ENCODE measurements at regions not wholly inside any gene's neighbourhood (a gene's known extent, or its start where the extent isn't known, plus 50 kb on each side); places are given as distances from the start of the nearest gene placed in this dataset.

- WGBS, result 74% methylated on average over 10 of the region's 10 CpGs
- no peaks in the 10 kb centered on the region for H3K4me1 ChIP-seq (ENCODE audit: control insufficient read depth, insufficient read depth, low read length)
- H3K9me3 ChIP-seq (ENCODE audit: control insufficient read depth, low read length), result no peaks in the 10 kb centered on the region
- H3K27ac ChIP-seq (ENCODE audit: low read length), result no peak overlapping the region
- intact Hi-C loops (cut with DNase I), result no loop called here
- no peak for ATAC-seq
- H3K27me3 ChIP-seq (ENCODE audit: control insufficient read depth, insufficient read depth), result no peaks in the 10 kb centered on the region
- no peak for DNase-seq
- H3K4me3 ChIP-seq (ENCODE audit: low read length), result no peak overlapping the region
These were observed 146.8 kb downstream of the BARX1 start for GRCh38 chr9:93808115-93809029.

GRCh38 chr9:93807166-93808074 is 147.7 kb downstream of the BARX1 start:
- Histone ChIP-seq H3K4me3 (ENCODE audit: low read length) (no peak overlapping the region), H3K27ac (ENCODE audit: low read length) (no peak overlapping the region), H3K4me1 (ENCODE audit: control insufficient read depth, insufficient read depth, low read length) (no peaks in the 10 kb centered on the region), H3K9me3 (ENCODE audit: control insufficient read depth, low read length) (no peaks in the 10 kb centered on the region), H3K27me3 (ENCODE audit: control insufficient read depth, insufficient read depth) (no peaks in the 10 kb centered on the region)
- no peak for DNase-seq
- WGBS, result 71% methylated on average over 14 of the region's 14 CpGs
- intact Hi-C loops (cut with DNase I), result no loop called here
- no peak for ATAC-seq

- Histone ChIP-seq H3K9me3 (ENCODE audit: control insufficient read depth, low read length) (no peaks in the 10 kb centered on the region), H3K4me3 (ENCODE audit: low read length) (no peak overlapping the region), H3K27ac (ENCODE audit: low read length) (no peak overlapping the region), H3K27me3 (ENCODE audit: control insufficient read depth, insufficient read depth) (no peaks in the 10 kb centered on the region), H3K4me1 (ENCODE audit: control insufficient read depth, insufficient read depth, low read length) (no peaks in the 10 kb centered on the region)
- intact Hi-C loops (cut with DNase I), result no loop called here
- ATAC-seq (no peak), DNase-seq (no peak)
- 65% methylated on average over 7 of the region's 7 CpGs for WGBS
These were observed 153.4 kb downstream of the BARX1 start for GRCh38 chr9:93801581-93802284.

GRCh38 chr9:93801120-93801519 is 154.0 kb downstream of the BARX1 start:
- ATAC-seq, result no peak
- intact Hi-C loops (cut with DNase I), result no loop called here
- H3K9me3 ChIP-seq (ENCODE audit: control insufficient read depth, low read length), result no peaks in the 10 kb centered on the region
- no peaks in the 10 kb centered on the region for H3K4me1 ChIP-seq (ENCODE audit: control insufficient read depth, insufficient read depth, low read length)
- H3K27ac ChIP-seq (ENCODE audit: low read length), result no peak overlapping the region
- H3K27me3 ChIP-seq (ENCODE audit: control insufficient read depth, insufficient read depth), result no peaks in the 10 kb centered on the region
- H3K4me3 ChIP-seq (ENCODE audit: low read length), result no peak overlapping the region
- no peak for DNase-seq
- 56% methylated on average over 4 of the region's 4 CpGs for WGBS

GRCh38 chr9:93792358-93792757 is 162.8 kb downstream of the BARX1 start:
- 91% methylated on average over 1 of the region's 1 CpG for WGBS
- no peak overlapping the region for H3K4me3 ChIP-seq (ENCODE audit: low read length)

GRCh38 chr9:93786204-93786603 is 169.0 kb downstream of the BARX1 start:
- H3K4me1 ChIP-seq (ENCODE audit: control insufficient read depth, insufficient read depth, low read length), result no peaks in the 10 kb centered on the region
- 80% methylated on average over 2 of the region's 2 CpGs for WGBS
- ATAC-seq (no peak), DNase-seq (no peak)
- H3K27ac ChIP-seq (ENCODE audit: low read length), result no peak overlapping the region
- intact Hi-C loops (cut with DNase I), result no loop called here
- no peaks in the 10 kb centered on the region for H3K9me3 ChIP-seq (ENCODE audit: control insufficient read depth, low read length)
- H3K27me3 ChIP-seq (ENCODE audit: control insufficient read depth, insufficient read depth), result no peaks in the 10 kb centered on the region
- no peak overlapping the region for H3K4me3 ChIP-seq (ENCODE audit: low read length)

More at GRCh38 chr9:93792358-93792757, 162.8 kb downstream of the BARX1 start:
- Histone ChIP-seq H3K4me1 (ENCODE audit: control insufficient read depth, insufficient read depth, low read length) (no peaks in the 10 kb centered on the region), H3K27me3 (ENCODE audit: control insufficient read depth, insufficient read depth) (no peaks in the 10 kb centered on the region), H3K27ac (ENCODE audit: low read length) (no peak overlapping the region), H3K9me3 (ENCODE audit: control insufficient read depth, low read length) (no peaks in the 10 kb centered on the region)
- DNase-seq (no peak), ATAC-seq (no peak)
- intact Hi-C loops (cut with DNase I), result no loop called here

GRCh38 chr9:93776873-93777272 is 178.3 kb downstream of the BARX1 start:
- Histone ChIP-seq H3K4me3 (ENCODE audit: low read length) (no peak overlapping the region), H3K27me3 (ENCODE audit: control insufficient read depth, insufficient read depth) (no peaks in the 10 kb centered on the region), H3K9me3 (ENCODE audit: control insufficient read depth, low read length) (no peaks in the 10 kb centered on the region), H3K27ac (ENCODE audit: low read length) (no peak overlapping the region), H3K4me1 (ENCODE audit: control insufficient read depth, insufficient read depth, low read length) (no peaks in the 10 kb centered on the region)
- intact Hi-C loops (cut with DNase I), result no loop called here
- DNase-seq (no peak), ATAC-seq (no peak)
- WGBS, result 90% methylated on average over 11 of the region's 11 CpGs

GRCh38 chr9:93776256-93776655 is 178.9 kb downstream of the BARX1 start:
- Histone ChIP-seq H3K27me3 (ENCODE audit: control insufficient read depth, insufficient read depth) (no peaks in the 10 kb centered on the region), H3K4me3 (ENCODE audit: low read length) (no peak overlapping the region), H3K9me3 (ENCODE audit: control insufficient read depth, low read length) (no peaks in the 10 kb centered on the region), H3K4me1 (ENCODE audit: control insufficient read depth, insufficient read depth, low read length) (no peaks in the 10 kb centered on the region), H3K27ac (ENCODE audit: low read length) (no peak overlapping the region)
- 73% methylated on average over 1 of the region's 1 CpG for WGBS
- intact Hi-C loops (cut with DNase I), result no loop called here
- no peak for DNase-seq
- ATAC-seq, result no peak

GRCh38 chr9:93774331-93775102 is 180.6 kb downstream of the BARX1 start:
- intact Hi-C loops (cut with DNase I), result no loop called here
- WGBS, result 87% methylated on average over 8 of the region's 8 CpGs

GRCh38 chr9:93771276-93771675 is 183.9 kb downstream of the BARX1 start:
- no peak for DNase-seq
- intact Hi-C loops (cut with DNase I), result no loop called here

More at GRCh38 chr9:93774331-93775102, 180.6 kb downstream of the BARX1 start:
- Histone ChIP-seq H3K27ac (ENCODE audit: low read length) (no peak overlapping the region), H3K9me3 (ENCODE audit: control insufficient read depth, low read length) (no peaks in the 10 kb centered on the region), H3K27me3 (ENCODE audit: control insufficient read depth, insufficient read depth) (no peaks in the 10 kb centered on the region), H3K4me1 (ENCODE audit: control insufficient read depth, insufficient read depth, low read length) (no peaks in the 10 kb centered on the region), H3K4me3 (ENCODE audit: low read length) (no peak overlapping the region)
- DNase-seq (no peak), ATAC-seq (no peak)

More at GRCh38 chr9:93771276-93771675, 183.9 kb downstream of the BARX1 start:
- Histone ChIP-seq H3K4me1 (ENCODE audit: control insufficient read depth, insufficient read depth, low read length) (no peaks in the 10 kb centered on the region), H3K4me3 (ENCODE audit: low read length) (no peak overlapping the region), H3K27me3 (ENCODE audit: control insufficient read depth, insufficient read depth) (no peaks in the 10 kb centered on the region), H3K27ac (ENCODE audit: low read length) (no peak overlapping the region), H3K9me3 (ENCODE audit: control insufficient read depth, low read length) (no peaks in the 10 kb centered on the region)
- ATAC-seq, result no peak
- WGBS, result 81% methylated on average over 1 of the region's 1 CpG
